ENCODE measurements at regions not wholly inside any gene's neighbourhood (a gene's known extent, or its start where the extent isn't known, plus 50 kb on each side); places are given as distances from the start of the nearest gene placed in this dataset.

DNA sequence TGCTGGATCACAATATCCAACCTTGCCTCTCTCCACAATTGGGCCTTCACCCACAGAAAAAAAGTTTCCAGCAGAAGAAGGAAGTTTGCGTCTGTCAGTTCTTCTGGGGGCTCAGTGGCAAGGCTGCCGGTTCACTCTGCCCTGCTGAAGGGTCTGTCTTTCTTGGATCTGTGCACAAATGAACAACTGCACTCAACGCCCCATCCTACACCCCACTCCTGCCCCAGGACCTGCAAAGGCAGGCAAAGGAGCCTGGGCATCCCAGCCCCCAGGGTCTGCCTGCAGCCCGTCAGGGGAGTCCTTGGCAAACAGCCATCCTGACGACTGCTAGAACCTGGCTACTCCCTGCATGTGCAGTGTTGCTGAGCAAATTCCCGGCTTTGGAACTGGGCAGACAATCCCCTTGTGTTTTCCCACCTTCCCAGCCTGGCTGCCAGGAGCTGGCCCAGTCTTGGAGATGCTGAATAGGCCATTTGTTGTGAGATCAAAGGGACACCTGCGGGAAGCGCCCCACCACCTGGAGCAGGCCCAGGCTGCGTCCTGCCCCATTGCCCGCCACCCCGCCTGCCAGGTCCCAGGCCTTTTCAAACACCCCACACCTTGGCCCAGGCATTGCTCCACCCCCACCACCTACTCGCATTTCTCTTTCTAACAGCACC is 311.9 kb downstream of the BCL11B start:
- DNase-seq = no peak

DNA sequence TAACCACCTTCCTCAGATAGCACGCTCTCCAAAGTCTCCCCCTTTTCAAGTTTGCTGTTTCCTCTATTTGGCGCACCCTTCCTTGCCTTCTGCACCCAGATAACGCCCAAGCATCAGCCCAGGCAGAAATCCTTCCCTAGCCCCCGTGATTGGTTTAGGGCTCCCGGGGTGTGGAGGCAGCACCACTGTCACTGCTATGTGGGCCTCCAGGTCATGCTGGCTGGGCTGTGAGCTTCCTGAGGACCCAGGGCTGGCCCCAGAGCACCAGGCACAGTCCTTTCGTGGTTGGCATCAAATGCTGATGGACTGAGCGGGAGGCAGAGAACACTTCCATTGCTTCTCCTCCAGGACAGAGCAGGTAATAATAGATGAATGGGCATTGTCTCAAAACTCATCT is 311.4 kb downstream of the BCL11B start:
- no peak for DNase-seq

DNA sequence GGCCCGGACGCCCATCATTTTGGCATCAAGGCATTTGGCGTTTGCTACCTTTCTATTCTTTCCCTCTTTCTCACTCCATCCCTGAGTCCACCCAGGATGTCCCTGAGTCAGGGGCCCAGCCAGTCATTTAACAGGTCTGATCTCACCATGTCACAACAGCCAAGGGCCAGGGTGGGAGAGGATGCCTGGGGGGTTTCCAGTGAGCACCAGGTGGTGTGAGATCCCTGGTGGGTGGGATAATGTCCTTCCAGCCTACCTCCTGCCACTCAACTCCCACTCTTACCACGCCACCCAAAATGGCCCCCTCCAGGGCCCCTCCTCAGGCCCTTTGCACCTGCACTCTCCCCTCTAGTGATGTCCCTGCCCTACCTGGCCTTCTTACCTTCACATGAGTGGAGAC is 310.8 kb downstream of the BCL11B start:
- no peak for DNase-seq

DNA sequence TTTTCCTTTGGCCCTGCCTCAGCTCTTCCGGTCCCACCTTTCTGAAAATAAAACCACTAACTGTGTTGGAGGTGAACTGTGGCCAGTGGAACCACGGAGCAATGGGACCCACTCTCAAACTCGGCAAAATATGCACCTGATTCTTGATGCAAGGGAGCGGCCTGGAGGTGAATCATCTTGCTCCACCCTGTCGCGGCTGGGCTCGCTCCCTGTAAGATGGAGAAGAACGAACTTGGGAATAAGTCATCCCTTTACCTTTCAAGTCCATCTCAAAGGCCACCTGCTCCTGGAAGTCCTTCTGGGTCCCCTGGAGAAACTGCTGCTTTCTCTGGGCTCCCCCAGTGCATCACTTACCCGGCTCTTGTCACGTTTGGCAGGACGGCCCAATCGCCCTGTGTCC is 309.9 kb downstream of the BCL11B start:
- no peak for DNase-seq

DNA sequence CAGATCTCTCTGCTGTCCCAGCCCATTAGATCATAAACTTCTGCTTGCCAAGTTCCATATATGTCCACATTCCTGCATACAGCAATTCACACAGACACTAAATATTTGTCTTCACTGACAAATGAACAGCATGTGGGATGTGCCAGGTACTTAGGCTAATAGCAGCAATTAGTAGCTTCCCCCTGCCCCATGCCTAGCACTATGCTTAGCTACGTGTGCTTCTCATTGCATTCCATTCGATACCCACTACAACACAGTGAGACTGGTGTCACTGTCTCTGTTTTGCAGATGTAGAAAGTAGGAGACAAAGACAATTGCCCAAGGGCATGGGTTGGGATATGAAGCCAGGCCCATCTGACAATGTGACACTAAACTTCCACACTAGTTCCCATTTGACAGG is 308.4 kb downstream of the BCL11B start:
- DNase-seq = no peak

DNA sequence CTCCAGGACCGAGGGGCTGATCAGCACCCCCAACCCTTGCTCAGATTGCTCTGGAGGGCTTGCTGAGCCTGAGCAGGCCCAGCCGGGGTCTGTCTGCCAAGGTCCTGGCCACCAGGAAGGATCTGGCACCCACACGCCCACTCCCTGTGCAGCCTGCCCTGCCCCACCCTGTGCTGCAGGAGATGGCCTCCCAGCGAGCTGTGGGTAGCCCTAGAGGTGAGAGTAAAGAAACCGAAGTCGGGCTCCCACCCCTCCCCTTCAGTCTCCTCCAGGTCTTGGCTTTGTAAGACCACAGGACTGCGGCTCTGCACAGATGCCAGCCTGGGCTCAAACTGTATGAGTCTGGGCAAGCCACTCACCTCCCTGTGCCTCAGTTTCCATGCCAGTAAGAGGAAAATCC is 307.8 kb downstream of the BCL11B start:
- DNase-seq = no peak

DNA sequence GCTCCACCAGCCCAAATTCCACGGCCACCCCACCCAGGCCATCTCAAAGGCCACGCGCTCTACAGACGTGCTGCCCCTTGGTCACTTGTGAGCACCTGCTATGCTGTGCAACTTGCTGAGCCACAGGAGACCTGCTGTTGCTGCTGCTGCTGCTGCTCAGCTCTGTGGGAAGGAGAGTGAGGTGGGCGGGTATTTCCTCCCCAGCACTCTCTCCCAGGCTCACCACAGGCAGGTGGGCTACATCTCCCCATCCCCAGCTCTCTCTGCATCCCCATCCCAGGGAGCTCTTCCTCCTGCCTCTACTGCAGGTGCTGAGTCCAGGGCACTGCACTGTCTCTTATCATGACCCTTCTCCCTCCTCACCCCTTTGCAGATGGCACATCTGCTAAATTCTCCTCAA is 306.9 kb downstream of the BCL11B start:
- no peak for DNase-seq

DNA sequence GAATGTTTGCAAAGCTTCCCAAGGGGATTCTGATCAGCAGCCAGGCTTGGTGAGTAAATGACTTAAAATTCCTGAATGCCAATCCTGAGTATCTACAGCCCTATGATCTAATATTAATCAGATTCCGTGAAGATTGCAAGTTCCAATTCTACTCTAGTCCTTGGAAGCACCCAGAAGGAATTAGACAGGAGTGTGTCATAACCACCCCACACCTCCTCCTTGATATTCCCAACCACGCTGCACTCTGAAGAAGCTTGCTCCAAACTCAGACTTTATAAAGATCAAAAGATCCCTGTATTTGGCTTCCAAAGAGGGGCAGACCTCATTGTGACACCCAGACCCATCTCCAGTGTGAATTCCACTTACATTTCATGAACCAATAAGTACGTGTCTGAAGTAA is 306.0 kb downstream of the BCL11B start:
- DNase-seq = no peak

DNA sequence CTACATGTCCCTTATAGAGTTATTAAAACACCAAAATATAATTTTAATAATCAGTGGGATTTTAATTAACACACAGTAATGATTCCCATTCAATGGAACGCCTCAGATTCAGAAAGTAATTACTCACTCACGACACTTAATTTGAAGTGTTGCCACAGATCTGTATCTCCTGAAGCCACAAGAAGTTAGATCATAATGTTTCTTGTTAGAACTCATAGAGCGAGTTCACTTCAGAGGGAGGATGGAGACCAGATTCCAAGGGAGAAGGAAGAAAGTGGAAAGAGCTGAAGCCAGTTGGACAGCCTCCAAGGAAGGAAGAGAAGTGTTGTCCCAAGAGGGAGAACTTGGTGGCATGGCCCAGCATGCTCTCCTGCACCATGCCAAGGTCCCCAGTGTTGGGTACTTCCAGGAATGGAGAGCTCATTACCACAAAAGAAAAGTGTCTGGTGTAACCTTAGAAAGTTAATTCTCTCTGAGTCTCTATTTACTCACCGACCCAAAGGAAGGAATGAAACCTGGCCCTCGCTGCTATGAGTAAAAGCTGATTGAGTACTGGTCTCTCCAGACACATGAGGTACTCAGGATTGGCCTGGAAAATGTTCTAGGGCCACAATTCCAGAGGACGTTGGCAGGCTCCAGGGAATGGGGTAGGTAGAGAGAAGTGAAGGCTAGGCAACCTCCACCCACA is 305.4 kb downstream of the BCL11B start:
- no peak for DNase-seq

DNA sequence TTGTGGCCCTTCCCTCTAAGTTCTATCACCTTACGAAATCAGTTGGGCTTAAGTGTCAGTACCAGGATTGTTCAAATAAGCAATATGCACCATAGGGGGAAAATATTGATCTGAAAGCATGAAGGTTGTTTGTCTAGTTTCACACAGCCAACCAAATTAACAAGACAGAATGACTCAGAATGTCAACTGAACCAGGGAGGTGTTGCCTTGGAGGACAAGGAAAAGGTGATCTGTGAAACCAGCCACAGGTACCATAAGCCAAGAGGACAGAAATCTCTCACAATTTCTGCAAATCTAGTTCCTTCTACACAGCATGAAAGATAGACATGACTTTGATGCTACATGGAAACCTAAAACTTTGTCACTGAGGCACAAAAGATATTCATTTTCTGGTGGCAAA is 297.9 kb downstream of the BCL11B start:
- DNase-seq = no peak

DNA sequence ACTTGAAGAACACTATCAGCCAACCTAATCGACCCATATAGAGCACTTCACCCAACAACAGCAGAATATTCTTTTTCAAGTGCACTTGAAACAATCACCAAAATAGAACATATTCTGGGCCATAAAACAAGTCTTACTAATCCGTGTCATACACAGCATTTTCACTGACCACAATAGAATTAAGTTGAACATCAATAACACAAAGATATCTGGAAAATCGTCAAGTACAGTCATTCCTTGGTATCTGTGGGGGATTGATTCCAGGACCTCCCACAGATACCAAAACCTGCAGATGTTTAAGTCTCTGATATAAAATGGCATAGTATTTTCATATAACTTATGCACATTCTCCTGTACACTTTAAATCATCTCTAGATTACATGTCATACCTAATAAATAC is 295.7 kb downstream of the BCL11B start:
- DNase-seq = no peak

DNA sequence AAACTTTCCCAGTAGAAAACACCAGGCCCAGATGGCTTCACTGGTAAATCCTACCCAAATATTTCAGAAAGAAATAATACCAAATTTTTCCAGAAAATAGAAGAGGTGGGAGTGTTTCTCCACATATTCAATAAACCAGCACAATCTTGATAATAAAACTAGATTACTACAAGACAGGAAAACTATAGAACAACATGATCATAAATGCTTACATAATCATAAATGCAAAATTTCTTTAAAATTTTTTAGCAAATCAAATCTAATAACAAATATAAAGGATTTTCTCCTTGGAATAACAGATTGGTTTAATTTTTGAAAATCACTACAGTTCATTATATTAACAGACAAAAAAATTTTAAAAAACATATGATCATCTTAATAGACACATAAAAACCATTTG is 294.5 kb downstream of the BCL11B start:
- DNase-seq = no peak

DNA sequence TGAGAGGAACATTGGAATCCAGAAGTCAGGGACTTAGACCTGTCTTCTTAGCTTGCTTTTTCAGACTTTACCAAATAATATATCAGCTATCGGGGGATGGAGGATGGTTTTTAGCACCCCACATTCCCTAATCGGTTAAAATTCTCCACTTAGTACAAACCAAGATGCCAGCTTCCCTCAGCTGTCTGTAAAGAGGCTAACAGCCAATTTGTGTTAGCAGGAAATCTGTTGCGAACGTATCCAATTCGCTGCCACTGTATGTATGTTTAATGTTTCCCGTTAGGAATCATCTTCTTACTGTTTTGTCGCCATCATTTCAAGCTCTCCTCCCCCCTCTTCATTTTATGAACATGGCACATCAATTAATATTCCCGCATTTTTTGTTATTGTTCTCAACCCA is 289.0 kb downstream of the BCL11B start:
- DNase-seq = no peak

DNA sequence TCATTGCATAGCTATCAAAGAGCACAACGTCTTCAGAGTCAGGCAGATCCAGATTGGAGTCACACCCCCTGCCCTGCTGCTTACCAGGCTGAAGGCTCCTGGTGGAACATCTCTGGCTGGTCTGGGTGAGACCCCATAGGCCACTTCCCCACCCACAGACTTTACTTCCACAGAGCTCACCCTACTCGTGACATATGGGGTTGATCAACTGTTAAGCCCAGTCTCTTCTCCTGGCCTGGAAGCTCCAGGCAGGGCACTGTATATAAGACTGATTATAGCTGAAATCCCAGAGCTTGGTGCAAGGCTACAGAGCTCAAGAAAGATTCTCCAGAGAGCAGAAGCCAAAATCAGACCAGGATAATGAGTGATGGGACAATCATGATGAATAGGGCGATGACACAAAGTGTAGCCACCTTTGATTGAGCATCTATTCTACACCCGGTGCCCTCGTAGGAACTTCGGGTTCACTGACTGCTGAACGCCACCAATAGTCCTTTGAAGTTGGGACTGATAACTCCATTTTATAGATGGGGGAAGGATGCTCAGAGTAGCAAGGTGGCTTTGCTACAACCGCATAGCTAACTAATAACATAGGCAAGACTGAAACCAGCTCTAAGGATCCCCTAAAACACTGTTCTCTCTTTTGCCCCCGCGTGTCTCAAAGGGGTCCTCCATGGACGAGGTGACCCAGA is 287.8 kb downstream of the BCL11B start:
- DNase-seq = no peak

DNA sequence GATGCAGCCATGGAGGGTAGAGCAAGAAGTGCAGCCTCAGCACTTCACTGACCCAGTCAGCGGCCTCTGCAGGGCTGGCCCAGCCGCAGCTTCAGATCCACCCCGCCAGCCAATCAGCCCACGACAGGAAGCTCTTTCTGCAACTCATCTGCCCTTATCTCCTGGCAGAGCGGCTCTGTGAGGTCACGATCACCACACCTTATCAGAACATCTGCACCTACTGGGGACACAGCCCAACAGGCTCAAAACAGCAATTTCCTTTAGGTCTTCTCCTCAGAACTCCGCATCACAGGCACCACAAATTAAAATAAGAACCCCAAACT is 287.3 kb downstream of the BCL11B start:
- peak; percentile 2 for DNase-seq

DNA sequence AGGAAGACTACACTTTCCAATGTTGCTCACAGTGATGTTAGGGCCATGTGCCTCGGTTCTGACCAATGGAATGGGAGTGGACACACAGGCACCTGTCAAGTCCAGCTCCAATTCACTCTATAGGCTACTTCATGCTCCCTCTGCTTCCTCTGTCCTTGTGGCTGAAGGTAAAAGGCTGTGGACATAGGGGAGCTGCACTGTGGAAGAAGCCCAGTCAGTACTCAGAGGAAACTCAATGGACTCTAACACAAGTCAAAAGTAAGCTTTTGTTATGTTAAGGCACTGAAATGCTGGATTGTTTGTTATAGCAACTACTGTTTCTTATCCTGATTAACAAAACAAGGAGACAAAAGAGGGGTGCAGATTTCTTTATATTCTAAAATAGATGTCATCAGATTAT is 278.2 kb downstream of the BCL11B start:
- DNase-seq = no peak

DNA sequence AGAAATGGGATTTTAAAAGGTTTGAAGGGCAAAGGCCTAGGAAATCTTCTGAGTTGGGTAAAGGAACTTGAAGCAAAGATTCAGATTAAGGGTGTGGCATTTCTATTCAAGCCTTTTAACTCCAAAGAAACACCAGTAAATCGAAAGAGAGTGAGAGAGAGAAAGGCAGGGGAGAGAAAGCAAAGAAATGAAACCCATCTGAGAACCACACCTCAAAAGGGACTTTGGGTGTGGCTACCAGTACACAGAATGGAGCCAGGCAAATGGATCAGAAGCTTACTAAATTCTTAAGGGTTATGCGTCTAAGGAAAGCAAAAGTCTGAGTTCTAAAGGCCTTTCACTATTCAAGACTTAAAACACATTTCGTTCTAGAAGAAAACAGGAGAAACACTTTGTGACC is 277.4 kb downstream of the BCL11B start:
- DNase-seq = no peak

DNA sequence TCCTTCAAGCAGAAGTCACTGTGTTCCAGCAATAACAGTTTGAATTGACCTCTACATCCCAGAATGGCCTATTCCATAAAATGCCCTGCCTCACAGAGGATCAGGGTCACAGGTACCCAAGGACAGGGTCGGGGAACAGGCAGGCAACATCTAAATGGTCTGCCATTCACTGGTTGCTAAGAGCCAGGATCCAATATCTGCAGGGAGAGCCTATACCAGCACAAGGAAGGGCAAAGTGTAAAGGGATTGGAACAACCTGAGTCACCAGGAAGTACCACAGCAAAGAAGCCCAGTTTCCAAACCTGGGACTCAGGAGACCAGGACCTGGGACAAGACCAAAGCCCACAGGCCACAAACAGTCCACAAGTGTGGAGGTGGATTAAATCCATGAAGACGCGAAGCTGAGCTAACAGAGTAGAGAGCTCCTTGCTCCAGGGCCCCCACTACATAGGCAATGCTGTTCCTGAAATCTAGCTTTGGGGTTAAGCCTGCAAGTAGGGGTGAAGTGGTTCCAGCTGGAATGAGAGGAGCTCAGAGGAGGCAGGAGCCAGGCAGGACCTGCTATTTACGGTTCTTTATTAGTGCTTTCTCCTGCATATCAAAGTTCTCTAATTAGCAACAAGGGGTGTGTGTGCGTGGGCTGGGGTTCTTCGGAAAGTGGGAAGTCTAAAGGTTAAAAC is 274.3 kb downstream of the BCL11B start:
- DNase-seq = no peak

DNA sequence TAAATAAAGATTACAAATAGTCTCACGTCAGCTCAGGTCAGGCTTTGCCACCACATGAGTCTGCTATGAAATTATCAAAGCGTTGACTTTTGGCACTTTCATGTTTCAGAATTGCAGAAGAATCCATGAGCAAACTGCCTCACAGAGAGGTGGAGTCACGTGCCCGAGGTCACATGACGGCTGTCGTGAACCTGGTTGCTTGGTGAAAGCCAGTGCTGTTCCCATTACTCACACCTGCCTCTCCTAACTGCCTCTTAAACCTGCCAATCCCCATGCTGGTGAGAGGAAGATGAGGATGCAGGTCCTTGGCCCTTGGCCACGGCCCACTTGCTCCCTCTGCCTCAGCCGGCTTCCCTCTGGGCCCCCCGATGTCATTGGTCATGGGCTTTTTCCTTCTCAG is 272.7 kb downstream of the BCL11B start:
- DNase-seq = no peak

DNA sequence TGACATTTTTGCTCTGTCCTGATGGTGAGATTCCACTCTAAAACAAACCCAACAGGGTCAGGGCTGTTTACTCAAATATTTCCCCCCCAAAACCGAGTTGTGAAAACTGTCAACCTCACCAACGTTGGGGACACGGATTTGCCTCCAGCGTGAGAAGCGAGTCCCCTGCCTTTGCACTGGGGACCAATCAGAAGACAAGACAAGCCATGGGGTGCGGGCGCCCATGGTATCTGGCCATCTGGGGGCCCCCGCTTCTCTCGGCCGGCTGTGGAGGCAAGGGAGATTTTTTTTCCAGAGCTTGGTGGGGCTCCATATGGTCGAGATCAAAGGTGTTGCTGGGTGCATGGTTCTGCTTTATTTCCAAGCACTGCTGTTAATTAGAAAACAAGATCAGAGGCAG is 272.1 kb downstream of the BCL11B start:
- no peak for DNase-seq

DNA sequence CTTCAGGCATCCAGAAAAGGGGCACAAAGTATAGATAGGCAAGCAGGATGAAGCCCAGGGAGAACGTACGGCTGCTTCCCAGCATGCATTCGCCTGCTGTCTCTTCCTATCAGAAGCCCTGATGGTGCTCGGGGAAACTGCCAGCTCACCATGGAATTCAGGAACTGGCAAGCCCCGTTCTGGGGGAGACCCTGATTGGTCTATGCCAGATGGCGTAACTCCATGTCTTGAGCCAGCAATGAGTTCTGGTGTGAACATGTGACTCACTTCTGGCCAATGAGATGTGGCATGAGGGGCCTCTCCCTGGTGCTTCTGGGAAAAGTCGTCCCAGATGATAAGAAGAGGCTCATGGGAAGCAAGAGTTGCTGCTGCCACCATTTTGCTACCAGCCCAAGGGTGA is 270.8 kb downstream of the BCL11B start:
- DNase-seq = no peak

DNA sequence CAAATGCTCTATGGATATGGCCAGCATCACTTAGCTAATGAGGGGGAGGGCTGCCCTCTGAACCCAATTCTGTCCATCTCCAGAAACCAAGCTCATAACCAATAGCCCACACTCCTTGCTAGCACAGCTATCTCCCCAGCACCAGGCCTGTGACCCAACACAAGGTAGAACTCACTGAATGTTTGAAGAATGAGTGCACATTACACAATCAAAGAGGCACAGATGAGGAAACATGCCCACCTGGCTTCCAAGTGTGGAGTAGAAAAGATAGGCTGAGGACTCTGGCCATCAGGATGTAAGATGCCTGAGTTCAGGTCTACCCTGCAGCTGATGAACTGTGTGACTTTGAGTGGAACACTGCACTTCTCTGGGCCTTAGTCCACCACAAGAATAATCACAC is 268.4 kb downstream of the BCL11B start:
- DNase-seq = no peak

DNA sequence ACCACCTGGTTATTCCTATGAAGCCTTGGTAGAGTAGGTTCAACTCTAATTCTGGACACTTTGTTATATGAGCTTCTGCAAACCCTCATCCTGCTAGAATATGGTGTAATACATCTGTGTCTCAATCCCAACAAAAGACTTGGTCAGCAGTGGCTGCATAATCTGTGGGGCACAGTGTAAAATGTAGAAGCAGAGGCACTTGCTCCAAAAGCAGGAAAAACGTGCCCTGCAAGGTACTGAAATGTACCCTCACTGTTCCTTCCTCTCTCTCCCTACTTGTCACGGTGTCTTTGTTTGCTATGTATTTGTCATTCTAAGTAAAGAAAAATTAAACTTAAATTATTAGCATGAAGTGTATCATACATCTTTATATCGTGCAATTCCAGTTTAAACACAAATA is 267.9 kb downstream of the BCL11B start:
- no peak for DNase-seq

DNA sequence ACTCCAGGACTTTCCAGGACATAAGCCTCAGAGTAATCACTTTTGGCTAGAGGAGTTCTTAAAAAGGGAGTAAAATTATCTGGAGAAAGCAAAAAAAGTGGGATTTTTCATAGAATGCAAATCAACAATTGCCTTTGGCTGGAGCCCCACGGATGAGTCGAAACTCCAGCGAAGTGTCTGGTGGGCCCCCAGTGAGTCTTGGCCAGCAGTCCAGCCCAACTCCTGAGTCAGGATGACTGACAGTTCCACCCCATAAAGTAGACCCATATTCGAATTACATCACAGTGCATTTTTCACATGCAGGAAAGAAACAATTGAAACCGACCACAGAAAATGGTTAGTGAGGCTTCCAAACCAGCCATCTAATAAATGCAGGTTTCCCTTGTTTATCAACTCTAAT is 265.7 kb downstream of the BCL11B start:
- DNase-seq = no peak

Measured in OCI-M1 (cell line).